SK-N-SH (cell line): ENCODE measurements at regions not wholly inside any gene's neighbourhood (a gene's known extent, or its start where the extent isn't known, plus 50 kb on each side); places are given as distances from the start of the nearest gene placed in this dataset.

ENCODE experiments used
- CTCF ChIA-PET: fragments of 300-600, 350-600 bp; formaldehyde crosslinking; extraction: SDS; loops from one replicate; lab custom pipeline; 2021; lab: Yijun Ruan, JAX
- POLR2A ChIA-PET: fragments of 350-600 bp; sonication (Branson Sonifier 250); formaldehyde crosslinking; extraction: SDS; loops from one replicate; lab custom pipeline; 2020; ENCODE audit warnings: antibody characterized with exemption, inconsistent platforms; lab: Yijun Ruan, JAX
- DNase-seq: peaks from one replicate; pipeline ENCODE4 v3.0.0; 2012
- H2AFZ ChIP-seq: fragments of 200-600 bp; sonication (generic); 2 replicates; pipeline ENCODE4 v1.8.1; 2016; ENCODE audit warnings: antibody characterized with exemption, mild to moderate bottlenecking, low read depth
- H3F3A ChIP-seq: fragments of 200-600 bp; sonication (generic); replicated peaks from 2 replicates; pipeline ENCODE3; 2016; ENCODE audit warnings: antibody characterized with exemption, mild to moderate bottlenecking; ENCODE audit not compliant: insufficient read depth
- H3K27ac ChIP-seq, 2 experiments: fragments of 200-500 bp in 1 of 2; fragments of 200-600 bp in 1 of 2; sonication (Bioruptor generic) in 1 of 2; sonication (generic), shearing (Covaris generic) in 1 of 2; 2 replicates each; pipeline versions ENCODE4 v1.5.1 to v1.6.1; 2014 to 2016; ENCODE audit warnings: low read depth in 2 of 2, inconsistent platforms in 1 of 2, low read length in 1 of 2, mild to moderate bottlenecking in 1 of 2, mixed read lengths in 1 of 2
- H3K27me3 ChIP-seq: fragments of 200-600 bp; sonication (generic), shearing (Covaris generic); 2 replicates; pipeline ENCODE4 v1.6.1; 2016; ENCODE audit warnings: mixed run types; ENCODE audit not compliant: insufficient read depth
- H3K36me3 ChIP-seq, 2 experiments: fragments of 200-500 bp in 1 of 2; fragments of 200-600 bp in 1 of 2; sonication (Bioruptor generic) in 1 of 2; sonication (generic) in 1 of 2; replicated peaks in 1 of 2; 2 replicates each; pipeline versions ENCODE3 to v1.5.1; 2014 to 2016; ENCODE audit warnings: low read length in 1 of 2, mild to moderate bottlenecking in 1 of 2; ENCODE audit not compliant: insufficient read depth in 2 of 2, control insufficient read depth in 1 of 2
- H3K4me1 ChIP-seq, 2 experiments: fragments of 200-500 bp in 1 of 2; fragments of 200-600 bp in 1 of 2; sonication (Bioruptor generic) in 1 of 2; sonication (generic), shearing (Covaris generic) in 1 of 2; 2 replicates each; pipeline versions ENCODE4 v1.5.1 to v1.6.1; 2014 to 2016; ENCODE audit warnings: low read depth in 1 of 2, low read length in 1 of 2, mixed run types in 1 of 2; ENCODE audit not compliant: insufficient read depth in 2 of 2, control insufficient read depth in 1 of 2
- H3K4me2 ChIP-seq: fragments of 200-600 bp; sonication (generic), shearing (Covaris generic); 2 replicates; pipeline ENCODE4 v1.6.1; 2017; ENCODE audit warnings: mixed run types
- H3K4me3 ChIP-seq, 2 experiments: fragments of 200-500 bp in 1 of 2; fragments of 200-600 bp in 1 of 2; sonication (Bioruptor generic) in 1 of 2; sonication (generic), shearing (Covaris generic) in 1 of 2; 2 replicates each; pipeline versions ENCODE4 v1.5.1 to v1.8.1; 2014 to 2016; ENCODE audit warnings: low read depth in 2 of 2, inconsistent platforms in 1 of 2, low read length in 1 of 2, mild to moderate bottlenecking in 1 of 2, mixed read lengths in 1 of 2, moderate library complexity in 1 of 2
- H3K79me2 ChIP-seq: fragments of 200-600 bp; sonication (generic); 2 replicates; pipeline ENCODE4 v1.8.1; 2017; ENCODE audit warnings: mild to moderate bottlenecking; ENCODE audit not compliant: insufficient read depth
- H3K9ac ChIP-seq: fragments of 200-600 bp; sonication (generic); 2 replicates; pipeline ENCODE4 v1.6.1; 2017; ENCODE audit warnings: mixed run types
- H3K9me2 ChIP-seq: fragments of 200-600 bp; sonication (generic); 2 replicates; pipeline ENCODE4 v1.6.1; 2017; ENCODE audit warnings: mixed run types
- H3K9me3 ChIP-seq: fragments of 200-600 bp; sonication (generic); 2 replicates; pipeline ENCODE4 v1.6.1; 2017; ENCODE audit warnings: mixed run types, mild to moderate bottlenecking, moderate library complexity
- H4K20me1 ChIP-seq: fragments of 200-600 bp; sonication (generic); 2 replicates; pipeline ENCODE4 v1.6.1; 2017; ENCODE audit warnings: mild to moderate bottlenecking, mixed run types; ENCODE audit not compliant: insufficient read depth
- ELF1 ChIP-seq: IDR thresholded peaks from 2 replicates; pipeline ENCODE4 v1.4.0; 2012
- EZH2phosphoT487 ChIP-seq: fragments of 200-600 bp; sonication (generic); IDR thresholded peaks from 2 replicates; pipeline ENCODE4 v1.6.1; 2017; ENCODE audit warnings: low read depth, mixed run types, mild to moderate bottlenecking, antibody characterized with exemption, moderate library complexity, borderline replicate concordance
- MXI1 ChIP-seq: IDR thresholded peaks from 2 replicates; pipeline ENCODE4 v1.6.1; 2012; ENCODE audit warnings: mild to moderate bottlenecking, low read depth, low read length, improper control_type of control experiment
- NFIC ChIP-seq: IDR thresholded peaks from 2 replicates; pipeline ENCODE4 v1.4.0; 2012; ENCODE audit warnings: borderline replicate concordance
- POLR2AphosphoS5 ChIP-seq: IDR thresholded peaks from 2 replicates; pipeline ENCODE4 v1.6.1; 2012; ENCODE audit warnings: low read depth, low read length
- RXRA ChIP-seq: IDR thresholded peaks from 2 replicates; pipeline ENCODE4 v1.4.0; 2012; ENCODE audit warnings: low read depth, mild to moderate bottlenecking, borderline replicate concordance
- SMC3 ChIP-seq: IDR thresholded peaks from 2 replicates; pipeline ENCODE4 v1.6.1; 2012; ENCODE audit warnings: low read depth, low read length, improper control_type of control experiment
- TAF1 ChIP-seq: IDR thresholded peaks from 2 replicates; pipeline ENCODE4 v1.6.1; 2012; ENCODE audit warnings: low read depth, mild to moderate bottlenecking, low read length, moderate library complexity, borderline replicate concordance
- TCF12 ChIP-seq: IDR thresholded peaks from 2 replicates; pipeline ENCODE4 v1.4.0; 2012
- TEAD4 ChIP-seq: IDR thresholded peaks from 2 replicates; pipeline ENCODE4 v1.4.0; 2012; ENCODE audit warnings: mild to moderate bottlenecking, borderline replicate concordance; ENCODE audit not compliant: insufficient read depth
- YY1 ChIP-seq: IDR thresholded peaks from 2 replicates; pipeline ENCODE4 v1.4.0; 2012; ENCODE audit warnings: low read depth, mild to moderate bottlenecking
- WGBS: methylation state at CpG from one replicate; pipeline ENCODE4 v1.1.6; 2017; ENCODE audit warnings: low lambda C conversion rate; 5-methylcytosine and 5-hydroxymethylcytosine counted together
- TF ChIP-seq, protein P1 (sequence below): IDR thresholded peaks from 2 replicates; pipeline ENCODE4 v1.4.0; 2012; ENCODE audit warnings: low read depth, borderline replicate concordance
- TF ChIP-seq, protein P2 (sequence below): fragments of 150-350 bp; IDR thresholded peaks from 2 replicates; pipeline ENCODE4 v1.6.1; 2016; ENCODE audit warnings: mild to moderate bottlenecking, low read depth, low read length
- TF ChIP-seq, protein P3 (sequence below): IDR thresholded peaks from 2 replicates; pipeline ENCODE4; 2012
- TF ChIP-seq, protein P4 (sequence below): IDR thresholded peaks from 2 replicates; pipeline ENCODE4 v1.6.1; 2012; ENCODE audit warnings: mild to moderate bottlenecking, low read depth, low read length, moderate library complexity

DNA sequence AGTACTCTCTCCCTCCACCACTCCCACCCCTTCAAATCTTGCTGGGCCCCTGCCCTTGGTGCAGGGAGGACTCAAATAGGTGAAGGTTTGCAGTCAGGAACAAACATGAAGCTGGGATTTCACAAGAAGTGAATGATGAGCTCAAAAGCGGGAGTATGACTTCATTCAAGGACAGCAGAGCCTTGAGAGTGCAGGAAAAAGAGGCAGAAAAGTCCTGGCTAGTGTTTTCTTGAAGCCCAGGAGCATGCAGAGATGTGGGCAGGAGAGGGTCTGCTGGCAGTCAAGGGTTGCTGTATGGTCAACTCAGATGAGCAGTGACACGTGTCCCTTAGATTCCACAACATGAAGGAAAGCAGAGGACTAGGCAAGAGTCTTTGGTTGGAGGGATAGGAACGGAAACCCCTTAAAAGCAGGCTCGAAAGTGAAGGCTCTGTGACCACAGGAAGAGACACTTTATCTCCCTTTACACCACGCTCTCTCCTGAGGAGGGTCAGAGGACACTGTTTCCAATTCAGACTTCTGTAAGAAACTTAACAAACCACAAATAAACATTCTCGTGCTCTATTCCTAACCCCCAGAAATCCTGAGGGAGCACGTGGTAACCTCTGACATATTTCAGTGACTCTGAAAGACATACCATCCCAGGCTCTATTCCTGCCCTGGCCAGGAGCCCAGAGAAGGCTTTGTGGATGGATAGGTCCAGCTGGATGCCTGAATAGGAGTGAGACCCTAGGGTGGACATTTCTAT is 168.0 kb upstream of the NDN start:
- Histone ChIP-seq H3F3A (no peaks in the 10 kb centered on the region), H3K27ac (no peak overlapping the region), H3K4me2 (no peak overlapping the region), H3K36me3 (no peaks in the 10 kb centered on the region), H3K9ac (no peak overlapping the region), H2AFZ (no peak overlapping the region), H3K9me2 (no peaks in the 10 kb centered on the region), H3K4me3 (no peak overlapping the region), H3K4me1 (no peaks in the 10 kb centered on the region), H3K27me3 (peaks cover 12% of the 10 kb centered on the region; the same call in 1 of the 2 replicates), H4K20me1 (no peaks in the 10 kb centered on the region), H3K79me2 (no peaks in the 10 kb centered on the region), H3K9me3 (no peaks in the 10 kb centered on the region)
- ChIA-PET CTCF (interaction anchor here (0.8 to 1.0 kb wide), 2 partner anchors 8 to 206 kb away, joined by 3 read pairs; no protein-coding TSS in a partner anchor), POLR2A (no interaction called here)
- TF ChIP-seq, protein P1, sequence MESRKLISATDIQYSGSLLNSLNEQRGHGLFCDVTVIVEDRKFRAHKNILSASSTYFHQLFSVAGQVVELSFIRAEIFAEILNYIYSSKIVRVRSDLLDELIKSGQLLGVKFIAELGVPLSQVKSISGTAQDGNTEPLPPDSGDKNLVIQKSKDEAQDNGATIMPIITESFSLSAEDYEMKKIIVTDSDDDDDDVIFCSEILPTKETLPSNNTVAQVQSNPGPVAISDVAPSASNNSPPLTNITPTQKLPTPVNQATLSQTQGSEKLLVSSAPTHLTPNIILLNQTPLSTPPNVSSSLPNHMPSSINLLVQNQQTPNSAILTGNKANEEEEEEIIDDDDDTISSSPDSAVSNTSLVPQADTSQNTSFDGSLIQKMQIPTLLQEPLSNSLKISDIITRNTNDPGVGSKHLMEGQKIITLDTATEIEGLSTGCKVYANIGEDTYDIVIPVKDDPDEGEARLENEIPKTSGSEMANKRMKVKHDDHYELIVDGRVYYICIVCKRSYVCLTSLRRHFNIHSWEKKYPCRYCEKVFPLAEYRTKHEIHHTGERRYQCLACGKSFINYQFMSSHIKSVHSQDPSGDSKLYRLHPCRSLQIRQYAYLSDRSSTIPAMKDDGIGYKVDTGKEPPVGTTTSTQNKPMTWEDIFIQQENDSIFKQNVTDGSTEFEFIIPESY = no peak
- TF ChIP-seq YY1 = no peak
- no peak for TF ChIP-seq SMC3
- no peak for TF ChIP-seq EZH2phosphoT487
- no peak for TF ChIP-seq NFIC
- no peak for TF ChIP-seq TAF1
- TF ChIP-seq, protein P2, sequence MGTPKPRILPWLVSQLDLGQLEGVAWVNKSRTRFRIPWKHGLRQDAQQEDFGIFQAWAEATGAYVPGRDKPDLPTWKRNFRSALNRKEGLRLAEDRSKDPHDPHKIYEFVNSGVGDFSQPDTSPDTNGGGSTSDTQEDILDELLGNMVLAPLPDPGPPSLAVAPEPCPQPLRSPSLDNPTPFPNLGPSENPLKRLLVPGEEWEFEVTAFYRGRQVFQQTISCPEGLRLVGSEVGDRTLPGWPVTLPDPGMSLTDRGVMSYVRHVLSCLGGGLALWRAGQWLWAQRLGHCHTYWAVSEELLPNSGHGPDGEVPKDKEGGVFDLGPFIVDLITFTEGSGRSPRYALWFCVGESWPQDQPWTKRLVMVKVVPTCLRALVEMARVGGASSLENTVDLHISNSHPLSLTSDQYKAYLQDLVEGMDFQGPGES = no peak
- TF ChIP-seq POLR2AphosphoS5 = no peak
- TF ChIP-seq, protein P3, sequence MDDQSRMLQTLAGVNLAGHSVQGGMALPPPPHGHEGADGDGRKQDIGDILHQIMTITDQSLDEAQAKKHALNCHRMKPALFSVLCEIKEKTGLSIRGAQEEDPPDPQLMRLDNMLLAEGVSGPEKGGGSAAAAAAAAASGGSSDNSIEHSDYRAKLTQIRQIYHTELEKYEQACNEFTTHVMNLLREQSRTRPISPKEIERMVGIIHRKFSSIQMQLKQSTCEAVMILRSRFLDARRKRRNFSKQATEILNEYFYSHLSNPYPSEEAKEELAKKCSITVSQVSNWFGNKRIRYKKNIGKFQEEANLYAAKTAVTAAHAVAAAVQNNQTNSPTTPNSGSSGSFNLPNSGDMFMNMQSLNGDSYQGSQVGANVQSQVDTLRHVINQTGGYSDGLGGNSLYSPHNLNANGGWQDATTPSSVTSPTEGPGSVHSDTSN = no peak
- TF ChIP-seq, protein P4, sequence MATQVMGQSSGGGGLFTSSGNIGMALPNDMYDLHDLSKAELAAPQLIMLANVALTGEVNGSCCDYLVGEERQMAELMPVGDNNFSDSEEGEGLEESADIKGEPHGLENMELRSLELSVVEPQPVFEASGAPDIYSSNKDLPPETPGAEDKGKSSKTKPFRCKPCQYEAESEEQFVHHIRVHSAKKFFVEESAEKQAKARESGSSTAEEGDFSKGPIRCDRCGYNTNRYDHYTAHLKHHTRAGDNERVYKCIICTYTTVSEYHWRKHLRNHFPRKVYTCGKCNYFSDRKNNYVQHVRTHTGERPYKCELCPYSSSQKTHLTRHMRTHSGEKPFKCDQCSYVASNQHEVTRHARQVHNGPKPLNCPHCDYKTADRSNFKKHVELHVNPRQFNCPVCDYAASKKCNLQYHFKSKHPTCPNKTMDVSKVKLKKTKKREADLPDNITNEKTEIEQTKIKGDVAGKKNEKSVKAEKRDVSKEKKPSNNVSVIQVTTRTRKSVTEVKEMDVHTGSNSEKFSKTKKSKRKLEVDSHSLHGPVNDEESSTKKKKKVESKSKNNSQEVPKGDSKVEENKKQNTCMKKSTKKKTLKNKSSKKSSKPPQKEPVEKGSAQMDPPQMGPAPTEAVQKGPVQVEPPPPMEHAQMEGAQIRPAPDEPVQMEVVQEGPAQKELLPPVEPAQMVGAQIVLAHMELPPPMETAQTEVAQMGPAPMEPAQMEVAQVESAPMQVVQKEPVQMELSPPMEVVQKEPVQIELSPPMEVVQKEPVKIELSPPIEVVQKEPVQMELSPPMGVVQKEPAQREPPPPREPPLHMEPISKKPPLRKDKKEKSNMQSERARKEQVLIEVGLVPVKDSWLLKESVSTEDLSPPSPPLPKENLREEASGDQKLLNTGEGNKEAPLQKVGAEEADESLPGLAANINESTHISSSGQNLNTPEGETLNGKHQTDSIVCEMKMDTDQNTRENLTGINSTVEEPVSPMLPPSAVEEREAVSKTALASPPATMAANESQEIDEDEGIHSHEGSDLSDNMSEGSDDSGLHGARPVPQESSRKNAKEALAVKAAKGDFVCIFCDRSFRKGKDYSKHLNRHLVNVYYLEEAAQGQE = no peak
- TF ChIP-seq RXRA = no peak
- TF ChIP-seq ELF1 = no peak
- TF ChIP-seq TEAD4 = no peak
- TF ChIP-seq MXI1 = no peak
- TF ChIP-seq TCF12 = no peak
- no peak for DNase-seq
- 4% methylated on average over 7 of the region's 7 CpGs for WGBS
